ENCODE measurements at regions not wholly inside any gene's neighbourhood (a gene's known extent, or its start where the extent isn't known, plus 50 kb on each side); places are given as distances from the start of the nearest gene placed in this dataset.

GRCh38 chr1:213844632-213845031, 143.1 kb upstream of the PROX1 start:
- no peaks in the 10 kb centered on the region for H3K9me3 ChIP-seq (ENCODE audit: control insufficient read depth in 1 of 2, low read length in 2 of 2)
- H3K27ac ChIP-seq (ENCODE audit: low read depth, low read length) = no peak overlapping the region
- H3K4me1 ChIP-seq (ENCODE audit: control insufficient read depth in 1 of 2, insufficient read depth in 2 of 2, low read length in 2 of 2) = no peaks in the 10 kb centered on the region
- H3K27me3 ChIP-seq (ENCODE audit: control insufficient read depth in 1 of 2, insufficient read depth in 2 of 2, low read length in 2 of 2) = no peaks in the 10 kb centered on the region
- no peak overlapping the region for H3K4me3 ChIP-seq (ENCODE audit: low read depth in 1 of 2, low read length in 2 of 2)
- no peaks in the 10 kb centered on the region for H3K36me3 ChIP-seq (ENCODE audit: control insufficient read depth in 1 of 2, insufficient read depth in 2 of 2, low read length in 2 of 2)
- no peak overlapping the region for H3K9ac ChIP-seq (ENCODE audit: low read depth in 1 of 2, low read length in 2 of 2)

GRCh38 chr1:213852107-213852506, 135.7 kb upstream of the PROX1 start:
- H3K9me3 ChIP-seq (ENCODE audit: control insufficient read depth in 1 of 2, low read length in 2 of 2) = no peaks in the 10 kb centered on the region
- no peaks in the 10 kb centered on the region for H3K27me3 ChIP-seq (ENCODE audit: control insufficient read depth in 1 of 2, insufficient read depth in 2 of 2, low read length in 2 of 2)
- no peak overlapping the region for H3K4me3 ChIP-seq (ENCODE audit: low read depth in 1 of 2, low read length in 2 of 2)
- no peaks in the 10 kb centered on the region for H3K4me1 ChIP-seq (ENCODE audit: control insufficient read depth in 1 of 2, insufficient read depth in 2 of 2, low read length in 2 of 2)
- H3K36me3 ChIP-seq (ENCODE audit: control insufficient read depth in 1 of 2, insufficient read depth in 2 of 2, low read length in 2 of 2) = no peaks in the 10 kb centered on the region
- H3K27ac ChIP-seq (ENCODE audit: low read depth, low read length) = no peak overlapping the region
- no peak overlapping the region for H3K9ac ChIP-seq (ENCODE audit: low read depth in 1 of 2, low read length in 2 of 2)

- H3K4me1 ChIP-seq (ENCODE audit: control insufficient read depth in 1 of 2, insufficient read depth in 2 of 2, low read length in 2 of 2) = no peaks in the 10 kb centered on the region
- no peaks in the 10 kb centered on the region for H3K27me3 ChIP-seq (ENCODE audit: control insufficient read depth in 1 of 2, insufficient read depth in 2 of 2, low read length in 2 of 2)
Observed at GRCh38 chr1:213858581-213858980, 129.2 kb upstream of the PROX1 start.

GRCh38 chr1:213861841-213862240, 125.9 kb upstream of the PROX1 start:
- no peak overlapping the region for H3K9ac ChIP-seq (ENCODE audit: low read depth in 1 of 2, low read length in 2 of 2)
- H3K4me1 ChIP-seq (ENCODE audit: control insufficient read depth in 1 of 2, insufficient read depth in 2 of 2, low read length in 2 of 2) = no peaks in the 10 kb centered on the region
- H3K9me3 ChIP-seq (ENCODE audit: control insufficient read depth in 1 of 2, low read length in 2 of 2) = no peaks in the 10 kb centered on the region
- no peaks in the 10 kb centered on the region for H3K36me3 ChIP-seq (ENCODE audit: control insufficient read depth in 1 of 2, insufficient read depth in 2 of 2, low read length in 2 of 2)
- no peaks in the 10 kb centered on the region for H3K27me3 ChIP-seq (ENCODE audit: control insufficient read depth in 1 of 2, insufficient read depth in 2 of 2, low read length in 2 of 2)
- H3K27ac ChIP-seq (ENCODE audit: low read depth, low read length) = no peak overlapping the region
- H3K4me3 ChIP-seq (ENCODE audit: low read depth in 1 of 2, low read length in 2 of 2) = no peak overlapping the region

More at GRCh38 chr1:213858581-213858980, 129.2 kb upstream of the PROX1 start:
- Histone ChIP-seq H3K9ac (ENCODE audit: low read depth in 1 of 2, low read length in 2 of 2) (no peak overlapping the region), H3K36me3 (ENCODE audit: control insufficient read depth in 1 of 2, insufficient read depth in 2 of 2, low read length in 2 of 2) (no peaks in the 10 kb centered on the region), H3K9me3 (ENCODE audit: control insufficient read depth in 1 of 2, low read length in 2 of 2) (no peaks in the 10 kb centered on the region), H3K4me3 (ENCODE audit: low read depth in 1 of 2, low read length in 2 of 2) (no peak overlapping the region), H3K27ac (ENCODE audit: low read depth, low read length) (no peak overlapping the region)

- no peaks in the 10 kb centered on the region for H3K9me3 ChIP-seq (ENCODE audit: control insufficient read depth in 1 of 2, low read length in 2 of 2)
- H3K4me1 ChIP-seq (ENCODE audit: control insufficient read depth in 1 of 2, insufficient read depth in 2 of 2, low read length in 2 of 2) = no peaks in the 10 kb centered on the region
- H3K9ac ChIP-seq (ENCODE audit: low read depth in 1 of 2, low read length in 2 of 2) = no peak overlapping the region
- no peaks in the 10 kb centered on the region for H3K27me3 ChIP-seq (ENCODE audit: control insufficient read depth in 1 of 2, insufficient read depth in 2 of 2, low read length in 2 of 2)
- H3K36me3 ChIP-seq (ENCODE audit: control insufficient read depth in 1 of 2, insufficient read depth in 2 of 2, low read length in 2 of 2) = no peaks in the 10 kb centered on the region
- no peak overlapping the region for H3K4me3 ChIP-seq (ENCODE audit: low read depth in 1 of 2, low read length in 2 of 2)
- no peak overlapping the region for H3K27ac ChIP-seq (ENCODE audit: low read depth, low read length)
Observed at GRCh38 chr1:213864091-213864490, 123.7 kb upstream of the PROX1 start.

GRCh38 chr1:213868482-213868881, 119.3 kb upstream of the PROX1 start:
- Histone ChIP-seq H3K27ac (ENCODE audit: low read depth, low read length) (no peak overlapping the region), H3K4me3 (ENCODE audit: low read depth in 1 of 2, low read length in 2 of 2) (no peak overlapping the region), H3K9me3 (ENCODE audit: control insufficient read depth in 1 of 2, low read length in 2 of 2) (no peaks in the 10 kb centered on the region), H3K27me3 (ENCODE audit: control insufficient read depth in 1 of 2, insufficient read depth in 2 of 2, low read length in 2 of 2) (no peaks in the 10 kb centered on the region), H3K36me3 (ENCODE audit: control insufficient read depth in 1 of 2, insufficient read depth in 2 of 2, low read length in 2 of 2) (no peaks in the 10 kb centered on the region), H3K9ac (ENCODE audit: low read depth in 1 of 2, low read length in 2 of 2) (no peak overlapping the region), H3K4me1 (ENCODE audit: control insufficient read depth in 1 of 2, insufficient read depth in 2 of 2, low read length in 2 of 2) (no peaks in the 10 kb centered on the region)

GRCh38 chr1:213871179-213871578, 116.6 kb upstream of the PROX1 start:
- Histone ChIP-seq H3K36me3 (ENCODE audit: control insufficient read depth in 1 of 2, insufficient read depth in 2 of 2, low read length in 2 of 2) (no peaks in the 10 kb centered on the region), H3K27ac (ENCODE audit: low read depth, low read length) (no peak overlapping the region), H3K4me1 (ENCODE audit: control insufficient read depth in 1 of 2, insufficient read depth in 2 of 2, low read length in 2 of 2) (no peaks in the 10 kb centered on the region), H3K9me3 (ENCODE audit: control insufficient read depth in 1 of 2, low read length in 2 of 2) (no peaks in the 10 kb centered on the region), H3K4me3 (ENCODE audit: low read depth in 1 of 2, low read length in 2 of 2) (no peak overlapping the region), H3K27me3 (ENCODE audit: control insufficient read depth in 1 of 2, insufficient read depth in 2 of 2, low read length in 2 of 2) (no peaks in the 10 kb centered on the region), H3K9ac (ENCODE audit: low read depth in 1 of 2, low read length in 2 of 2) (no peak overlapping the region)

- Histone ChIP-seq H3K27me3 (ENCODE audit: control insufficient read depth in 1 of 2, insufficient read depth in 2 of 2, low read length in 2 of 2) (no peaks in the 10 kb centered on the region), H3K4me1 (ENCODE audit: control insufficient read depth in 1 of 2, insufficient read depth in 2 of 2, low read length in 2 of 2) (no peaks in the 10 kb centered on the region), H3K27ac (ENCODE audit: low read depth, low read length) (no peak overlapping the region), H3K9ac (ENCODE audit: low read depth in 1 of 2, low read length in 2 of 2) (no peak overlapping the region), H3K36me3 (ENCODE audit: control insufficient read depth in 1 of 2, insufficient read depth in 2 of 2, low read length in 2 of 2) (no peaks in the 10 kb centered on the region), H3K4me3 (ENCODE audit: low read depth in 1 of 2, low read length in 2 of 2) (no peak overlapping the region), H3K9me3 (ENCODE audit: control insufficient read depth in 1 of 2, low read length in 2 of 2) (no peaks in the 10 kb centered on the region)
Observed at GRCh38 chr1:213874789-213875188, 113.0 kb upstream of the PROX1 start.

GRCh38 chr1:213876531-213876930, 111.2 kb upstream of the PROX1 start:
- Histone ChIP-seq H3K4me3 (ENCODE audit: low read depth in 1 of 2, low read length in 2 of 2) (no peak overlapping the region), H3K9ac (ENCODE audit: low read depth in 1 of 2, low read length in 2 of 2) (no peak overlapping the region), H3K27me3 (ENCODE audit: control insufficient read depth in 1 of 2, insufficient read depth in 2 of 2, low read length in 2 of 2) (no peaks in the 10 kb centered on the region), H3K4me1 (ENCODE audit: control insufficient read depth in 1 of 2, insufficient read depth in 2 of 2, low read length in 2 of 2) (no peaks in the 10 kb centered on the region), H3K9me3 (ENCODE audit: control insufficient read depth in 1 of 2, low read length in 2 of 2) (no peaks in the 10 kb centered on the region), H3K27ac (ENCODE audit: low read depth, low read length) (no peak overlapping the region), H3K36me3 (ENCODE audit: control insufficient read depth in 1 of 2, insufficient read depth in 2 of 2, low read length in 2 of 2) (no peaks in the 10 kb centered on the region)

GRCh38 chr1:213883618-213884017, 104.2 kb upstream of the PROX1 start:
- no peak overlapping the region for H3K27ac ChIP-seq (ENCODE audit: low read depth, low read length)
- H3K9me3 ChIP-seq (ENCODE audit: control insufficient read depth in 1 of 2, low read length in 2 of 2) = no peaks in the 10 kb centered on the region
- H3K9ac ChIP-seq (ENCODE audit: low read depth in 1 of 2, low read length in 2 of 2) = no peak overlapping the region
- no peak overlapping the region for H3K4me3 ChIP-seq (ENCODE audit: low read depth in 1 of 2, low read length in 2 of 2)
- H3K36me3 ChIP-seq (ENCODE audit: control insufficient read depth in 1 of 2, insufficient read depth in 2 of 2, low read length in 2 of 2) = no peaks in the 10 kb centered on the region
- H3K4me1 ChIP-seq (ENCODE audit: control insufficient read depth in 1 of 2, insufficient read depth in 2 of 2, low read length in 2 of 2) = no peaks in the 10 kb centered on the region
- no peaks in the 10 kb centered on the region for H3K27me3 ChIP-seq (ENCODE audit: control insufficient read depth in 1 of 2, insufficient read depth in 2 of 2, low read length in 2 of 2)

GRCh38 chr1:213884402-213884801, 103.4 kb upstream of the PROX1 start:
- Histone ChIP-seq H3K9ac (ENCODE audit: low read depth in 1 of 2, low read length in 2 of 2) (no peak overlapping the region), H3K4me1 (ENCODE audit: control insufficient read depth in 1 of 2, insufficient read depth in 2 of 2, low read length in 2 of 2) (no peaks in the 10 kb centered on the region), H3K36me3 (ENCODE audit: control insufficient read depth in 1 of 2, insufficient read depth in 2 of 2, low read length in 2 of 2) (no peaks in the 10 kb centered on the region), H3K27ac (ENCODE audit: low read depth, low read length) (no peak overlapping the region), H3K9me3 (ENCODE audit: control insufficient read depth in 1 of 2, low read length in 2 of 2) (no peaks in the 10 kb centered on the region), H3K27me3 (ENCODE audit: control insufficient read depth in 1 of 2, insufficient read depth in 2 of 2, low read length in 2 of 2) (no peaks in the 10 kb centered on the region), H3K4me3 (ENCODE audit: low read depth in 1 of 2, low read length in 2 of 2) (no peak overlapping the region)

Data from duodenal mucosa (tissue), 2 donors.